Mesenchymal stem cell (in vitro differentiated cells and primary cell): ENCODE measurements at regions not wholly inside any gene's neighbourhood (a gene's known extent, or its start where the extent isn't known, plus 50 kb on each side); places are given as distances from the start of the nearest gene placed in this dataset.

ENCODE experiments used
- DNase-seq: peaks from one replicate; pipeline ENCODE4 v3.0.0-alpha.2; 2013
- H2AFZ ChIP-seq: one replicate; pipeline ENCODE4 v1.6.1; 2013; ENCODE audit warnings: low read depth, mild to moderate bottlenecking, control low read depth, inconsistent platforms, low read length, moderate library complexity
- H2AK5ac ChIP-seq: 2 replicates; pipeline ENCODE4 v1.6.1; 2013; ENCODE audit warnings: low read length, moderate library complexity, mild to moderate bottlenecking, inconsistent platforms; ENCODE audit not compliant: severe bottlenecking
- H2BK120ac ChIP-seq: one replicate; pipeline ENCODE4 v1.6.1; 2013; ENCODE audit warnings: low read depth, mild to moderate bottlenecking, inconsistent platforms, low read length, moderate library complexity
- H2BK12ac ChIP-seq, 2 experiments: one replicate each; pipeline ENCODE4 v1.6.1; 2013; ENCODE audit warnings: inconsistent platforms in 2 of 2, low read length in 2 of 2, mild to moderate bottlenecking in 2 of 2, moderate library complexity in 2 of 2, control low read depth in 1 of 2
- H2BK15ac ChIP-seq: one replicate; pipeline ENCODE4 v1.6.1; 2013; ENCODE audit warnings: mild to moderate bottlenecking, low read depth, inconsistent platforms; ENCODE audit not compliant: poor library complexity, severe bottlenecking
- H2BK5ac ChIP-seq: 2 replicates; pipeline ENCODE4 v1.6.1; 2013; ENCODE audit warnings: low read depth, mild to moderate bottlenecking, low read length, control low read depth, inconsistent platforms; ENCODE audit not compliant: poor library complexity, severe bottlenecking
- H3K14ac ChIP-seq, 2 experiments: one replicate each; pipeline ENCODE4 v1.6.1; 2013; ENCODE audit warnings: inconsistent platforms in 2 of 2, low read length in 2 of 2, control low read depth in 1 of 2, mild to moderate bottlenecking in 1 of 2, moderate library complexity in 1 of 2
- H3K18ac ChIP-seq, 2 experiments: one replicate each; pipeline ENCODE4 v1.6.1; 2013; ENCODE audit warnings: inconsistent platforms in 2 of 2, low read length in 2 of 2, control low read depth in 1 of 2, low read depth in 1 of 2, mild to moderate bottlenecking in 1 of 2
- H3K23ac ChIP-seq, 2 experiments: one replicate each; pipeline ENCODE4 v1.6.1; 2013; ENCODE audit warnings: inconsistent platforms in 2 of 2, low read length in 2 of 2, mild to moderate bottlenecking in 2 of 2, moderate library complexity in 2 of 2, control low read depth in 1 of 2
- H3K27ac ChIP-seq: 2 replicates; pipeline ENCODE4 v1.5.1; 2013; ENCODE audit warnings: mild to moderate bottlenecking, moderate library complexity, low read length, control low read depth, inconsistent platforms; ENCODE audit not compliant: poor library complexity, severe bottlenecking
- H3K27me3 ChIP-seq, 2 experiments: 2 replicates each; pipeline versions ENCODE4 v1.6.1 to v1.7.0; 2013; ENCODE audit warnings: low read length in 2 of 2, mild to moderate bottlenecking in 2 of 2, moderate library complexity in 2 of 2, control low read depth in 1 of 2, inconsistent platforms in 1 of 2; ENCODE audit not compliant: control insufficient read depth in 1 of 2, insufficient read depth in 1 of 2
- H3K36me3 ChIP-seq, 2 experiments: 2 replicates each; pipeline versions ENCODE4 v1.6.1 to v1.7.0; 2013; ENCODE audit warnings: low read length in 2 of 2, control low read depth in 1 of 2, inconsistent platforms in 1 of 2, low read depth in 1 of 2, mild to moderate bottlenecking in 1 of 2; ENCODE audit not compliant: insufficient read depth in 2 of 2, control insufficient read depth in 1 of 2
- H3K4ac ChIP-seq, 2 experiments: one replicate each; pipeline ENCODE4 v1.6.1; 2013; ENCODE audit warnings: inconsistent platforms in 2 of 2, low read length in 2 of 2, mild to moderate bottlenecking in 2 of 2, moderate library complexity in 2 of 2, control low read depth in 1 of 2, low read depth in 1 of 2
- H3K4me1 ChIP-seq: 2 replicates; pipeline ENCODE4 v1.6.1; 2013; ENCODE audit warnings: low read depth, low read length, control low read depth; ENCODE audit not compliant: control insufficient read depth, insufficient read depth
- H3K4me2 ChIP-seq: 2 replicates; pipeline ENCODE4 v1.6.1; 2013; ENCODE audit warnings: low read length, mild to moderate bottlenecking, inconsistent platforms; ENCODE audit not compliant: poor library complexity, severe bottlenecking
- H3K4me3 ChIP-seq, 2 experiments: 2 replicates each; pipeline versions ENCODE4 v1.5.1 to v1.7.0; 2013; ENCODE audit warnings: low read length in 2 of 2, mild to moderate bottlenecking in 2 of 2, control low read depth in 1 of 2, low read depth in 1 of 2; ENCODE audit not compliant: insufficient read depth in 1 of 2
- H3K79me1 ChIP-seq: replicated peaks from 2 replicates; pipeline ENCODE4 v1.6.1; 2013; ENCODE audit warnings: mild to moderate bottlenecking, control low read depth, low read length, inconsistent platforms; ENCODE audit not compliant: poor library complexity, severe bottlenecking
- H3K9ac ChIP-seq: 2 replicates; pipeline ENCODE4 v1.7.0; 2013; ENCODE audit warnings: mild to moderate bottlenecking, low read length, moderate library complexity
- H3K9me3 ChIP-seq: 2 replicates; pipeline ENCODE4 v1.7.0; 2013; ENCODE audit warnings: mild to moderate bottlenecking, low read length; ENCODE audit not compliant: control insufficient read depth
- H4K8ac ChIP-seq: one replicate; pipeline ENCODE4 v1.6.1; 2013; ENCODE audit warnings: inconsistent platforms, mild to moderate bottlenecking, low read length, moderate library complexity
- H4K91ac ChIP-seq: one replicate; pipeline ENCODE4 v1.6.1; 2013; ENCODE audit warnings: mild to moderate bottlenecking, low read length, inconsistent platforms
- WGBS: methylation state at CpG from one replicate; pipeline ENCODE4 v1.1.7; 2013; ENCODE audit warnings: mixed read lengths; 5-methylcytosine and 5-hydroxymethylcytosine counted together

GRCh38 chr3:150333477-150333876 lies 74.6 kb upstream of the TSC22D2 start:
- WGBS, result 100% methylated on average over 1 of the region's 1 CpG
- no peak overlapping the region for H3K4me2 ChIP-seq
- no peak overlapping the region for H2BK5ac ChIP-seq
- H3K4me1 ChIP-seq, result peaks cover 4% of the 10 kb centered on the region
- H2BK12ac ChIP-seq, result no peak overlapping the region
- no peak overlapping the region for H2BK120ac ChIP-seq
- no peak overlapping the region for H2AFZ ChIP-seq
- no peaks in the 10 kb centered on the region for H3K79me1 ChIP-seq
- H3K18ac ChIP-seq, result no peak overlapping the region
- no peaks in the 10 kb centered on the region for H3K9me3 ChIP-seq
- no peak overlapping the region for H4K91ac ChIP-seq
- H3K36me3 ChIP-seq, result no peaks in the 10 kb centered on the region
- H2AK5ac ChIP-seq, result peak overlapping the region; percentile 71
- no peak overlapping the region for H3K14ac ChIP-seq
- no peaks in the 10 kb centered on the region for H3K27me3 ChIP-seq
- no peak overlapping the region for H3K27ac ChIP-seq
- H3K4me3 ChIP-seq, result no peak overlapping the region
- DNase-seq, result no peak
- H3K9ac ChIP-seq, result no peak overlapping the region
- no peak overlapping the region for H3K23ac ChIP-seq
- H4K8ac ChIP-seq, result no peak overlapping the region
- no peak overlapping the region for H2BK15ac ChIP-seq
- no peak overlapping the region for H3K4ac ChIP-seq

GRCh38 chr3:150331978-150332568 lies 76.0 kb upstream of the TSC22D2 start:
- Histone ChIP-seq H3K79me1 (no peaks in the 10 kb centered on the region), H2BK120ac (no peak overlapping the region), H2AFZ (no peak overlapping the region), H3K18ac (no peak overlapping the region), H3K27me3 (no peaks in the 10 kb centered on the region), H2BK15ac (no peak overlapping the region), H3K4ac (no peak overlapping the region), H3K4me3 (no peak overlapping the region), H2BK12ac (no peak overlapping the region), H4K8ac (no peak overlapping the region), H3K14ac (no peak overlapping the region), H3K4me2 (no peak overlapping the region), H3K23ac (no peak overlapping the region), H3K4me1 (peaks cover 4% of the 10 kb centered on the region), H3K27ac (no peak overlapping the region), H3K9me3 (no peaks in the 10 kb centered on the region), H2AK5ac (peak overlapping the region; percentile 81), H3K9ac (no peak overlapping the region), H3K36me3 (no peaks in the 10 kb centered on the region), H2BK5ac (no peak overlapping the region), H4K91ac (no peak overlapping the region)
- no peak for DNase-seq
- WGBS, result no CpG with 5 or more reads among the region's 1 CpG

GRCh38 chr3:150330872-150331271 lies 77.2 kb upstream of the TSC22D2 start:
- Histone ChIP-seq H3K9ac (no peak overlapping the region), H3K4ac (no peak overlapping the region), H3K79me1 (no peaks in the 10 kb centered on the region), H2BK120ac (no peak overlapping the region), H3K23ac (no peak overlapping the region), H3K9me3 (no peaks in the 10 kb centered on the region), H2AFZ (no peak overlapping the region), H2BK5ac (no peak overlapping the region), H3K4me3 (no peak overlapping the region), H3K14ac (no peak overlapping the region), H3K27ac (no peak overlapping the region), H3K18ac (no peak overlapping the region), H2AK5ac (peak overlapping the region; percentile 33), H4K91ac (no peak overlapping the region), H2BK12ac (no peak overlapping the region), H3K36me3 (no peaks in the 10 kb centered on the region), H2BK15ac (no peak overlapping the region), H4K8ac (no peak overlapping the region), H3K4me1 (peaks cover 4% of the 10 kb centered on the region), H3K27me3 (no peaks in the 10 kb centered on the region), H3K4me2 (no peak overlapping the region)
- 98% methylated on average over 2 of the region's 2 CpGs for WGBS
- no peak for DNase-seq

GRCh38 chr3:150330174-150330573 lies 77.9 kb upstream of the TSC22D2 start:
- H2BK120ac ChIP-seq, result no peak overlapping the region
- H3K36me3 ChIP-seq, result no peaks in the 10 kb centered on the region
- H3K9me3 ChIP-seq, result no peaks in the 10 kb centered on the region
- H2BK15ac ChIP-seq, result no peak overlapping the region
- no CpG with 5 or more reads among the region's 2 CpGs for WGBS
- H2AK5ac ChIP-seq, result peak overlapping the region; percentile 33
- no peak overlapping the region for H3K23ac ChIP-seq
- H2BK5ac ChIP-seq, result no peak overlapping the region
- no peak overlapping the region for H2BK12ac ChIP-seq
- H3K18ac ChIP-seq, result peak overlapping the region in 1 of 2 experiments; percentile 2
- no peak overlapping the region for H4K91ac ChIP-seq
- no peak overlapping the region for H2AFZ ChIP-seq
- no peak for DNase-seq
- no peak overlapping the region for H3K27ac ChIP-seq
- H3K4me2 ChIP-seq, result no peak overlapping the region
- H3K4me1 ChIP-seq, result peaks cover 4% of the 10 kb centered on the region
- H3K4ac ChIP-seq, result no peak overlapping the region
- no peak overlapping the region for H3K4me3 ChIP-seq
- no peak overlapping the region for H3K14ac ChIP-seq
- H3K79me1 ChIP-seq, result no peaks in the 10 kb centered on the region
- H3K9ac ChIP-seq, result no peak overlapping the region
- no peak overlapping the region for H4K8ac ChIP-seq
- H3K27me3 ChIP-seq, result no peaks in the 10 kb centered on the region
